MM.1S (cell line): ENCODE measurements at regions not wholly inside any gene's neighbourhood (a gene's known extent, or its start where the extent isn't known, plus 50 kb on each side); places are given as distances from the start of the nearest gene placed in this dataset.

Experiments used
- CTCF ChIP-seq: fragments of 300-600 bp; sonication (generic); IDR thresholded peaks from 2 replicates; pipeline ENCODE4 v1.5.1; 2016; ENCODE audit warnings: antibody characterized with exemption, low read length, mixed read lengths
- EZH2 ChIP-seq: fragments of 300-600 bp; sonication (generic); optimal IDR thresholded peaks from 2 replicates; pipeline ENCODE3; 2017; ENCODE audit warnings: low read depth, mild to moderate bottlenecking, antibody characterized with exemption, low read length, mixed read lengths
- EZH2phosphoT487 ChIP-seq: fragments of 300-600 bp; sonication (generic); IDR thresholded peaks from 2 replicates; pipeline ENCODE4 v1.6.1; 2018; ENCODE audit warnings: antibody characterized with exemption, low read length

- TF ChIP-seq CTCF (no peak), EZH2 (no peak), EZH2phosphoT487 (no peak)
Observed at GRCh38 chr3:152780553-152780952, 54.4 kb upstream of the P2RY1 start.
